ENCODE measurements at regions not wholly inside any gene's neighbourhood (a gene's known extent, or its start where the extent isn't known, plus 50 kb on each side); places are given as distances from the start of the nearest gene placed in this dataset.

DNA sequence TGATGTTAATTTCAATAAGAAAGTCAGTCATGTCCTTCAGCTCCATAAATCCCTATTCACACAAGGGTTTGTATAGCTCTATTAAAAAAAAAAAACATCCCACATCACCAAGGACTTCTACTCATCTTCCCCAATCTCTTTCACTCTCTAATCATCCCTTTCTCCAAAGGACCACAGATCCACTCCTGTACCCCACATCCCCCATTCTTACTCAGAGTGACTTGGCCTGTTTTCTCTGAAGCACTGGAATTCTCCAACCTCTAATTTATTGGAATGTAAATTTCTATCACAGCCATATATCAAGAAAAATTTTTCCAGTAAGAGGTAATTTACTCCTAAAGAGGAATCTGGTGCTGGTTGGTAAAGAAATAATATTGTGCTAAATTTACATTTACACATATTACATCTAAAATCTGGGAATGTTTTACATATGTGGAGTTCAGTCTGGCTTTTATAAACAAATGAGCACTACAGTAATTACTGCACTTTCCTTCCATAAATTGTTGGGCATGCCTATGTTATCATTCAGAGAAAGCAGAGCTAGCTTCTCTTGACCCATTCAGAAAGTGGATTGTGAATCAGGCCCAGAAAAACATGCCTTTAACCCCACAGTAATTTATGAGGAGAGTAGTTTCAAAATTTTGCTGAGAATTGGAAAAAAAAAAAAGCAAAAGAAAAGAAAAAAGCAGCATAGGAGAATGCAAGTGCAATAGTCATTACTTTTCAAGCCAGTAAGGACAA lies 399.5 kb upstream of the TNC start:
- Histone ChIP-seq H3K4me2 (ENCODE audit: low read depth, low read length, poor library complexity, severe bottlenecking) (no peak overlapping the region), H3K79me2 (ENCODE audit: insufficient read depth, low read length) (no peaks in the 10 kb centered on the region), H3K36me3 (ENCODE audit: low read length) (no peaks in the 10 kb centered on the region), H3K4me3 (ENCODE audit: insufficient read depth, low read length, poor library complexity, severe bottlenecking) (no peak overlapping the region), H3F3A (ENCODE audit: insufficient read depth) (no peaks in the 10 kb centered on the region), H3K27me3 (ENCODE audit: low read length) (no peaks in the 10 kb centered on the region), H3K9me3 (ENCODE audit: insufficient read depth, low read length) (no peaks in the 10 kb centered on the region), H2AFZ (ENCODE audit: low read depth, low read length, severe bottlenecking) (no peak overlapping the region), H3K9me2 (replicated peaks; ENCODE audit: insufficient read depth, low read length) (no peaks in the 10 kb centered on the region), H3K9ac (ENCODE audit: low read length) (no peak overlapping the region), H4K20me1 (ENCODE audit: low read depth, low read length) (no peaks in the 10 kb centered on the region), H3K27ac (ENCODE audit: low read depth, low read length) (no peak overlapping the region)
- TF ChIP-seq EZH2phosphoT487 (conservative IDR thresholded peaks at IDR 0.05; ENCODE audit: low read length): no peak
- TF ChIP-seq, protein P1, sequence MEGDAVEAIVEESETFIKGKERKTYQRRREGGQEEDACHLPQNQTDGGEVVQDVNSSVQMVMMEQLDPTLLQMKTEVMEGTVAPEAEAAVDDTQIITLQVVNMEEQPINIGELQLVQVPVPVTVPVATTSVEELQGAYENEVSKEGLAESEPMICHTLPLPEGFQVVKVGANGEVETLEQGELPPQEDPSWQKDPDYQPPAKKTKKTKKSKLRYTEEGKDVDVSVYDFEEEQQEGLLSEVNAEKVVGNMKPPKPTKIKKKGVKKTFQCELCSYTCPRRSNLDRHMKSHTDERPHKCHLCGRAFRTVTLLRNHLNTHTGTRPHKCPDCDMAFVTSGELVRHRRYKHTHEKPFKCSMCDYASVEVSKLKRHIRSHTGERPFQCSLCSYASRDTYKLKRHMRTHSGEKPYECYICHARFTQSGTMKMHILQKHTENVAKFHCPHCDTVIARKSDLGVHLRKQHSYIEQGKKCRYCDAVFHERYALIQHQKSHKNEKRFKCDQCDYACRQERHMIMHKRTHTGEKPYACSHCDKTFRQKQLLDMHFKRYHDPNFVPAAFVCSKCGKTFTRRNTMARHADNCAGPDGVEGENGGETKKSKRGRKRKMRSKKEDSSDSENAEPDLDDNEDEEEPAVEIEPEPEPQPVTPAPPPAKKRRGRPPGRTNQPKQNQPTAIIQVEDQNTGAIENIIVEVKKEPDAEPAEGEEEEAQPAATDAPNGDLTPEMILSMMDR (IDR thresholded peaks at IDR 0.05; ENCODE audit: insufficient read depth, low read length, poor library complexity, severe bottlenecking): no peak

DNA sequence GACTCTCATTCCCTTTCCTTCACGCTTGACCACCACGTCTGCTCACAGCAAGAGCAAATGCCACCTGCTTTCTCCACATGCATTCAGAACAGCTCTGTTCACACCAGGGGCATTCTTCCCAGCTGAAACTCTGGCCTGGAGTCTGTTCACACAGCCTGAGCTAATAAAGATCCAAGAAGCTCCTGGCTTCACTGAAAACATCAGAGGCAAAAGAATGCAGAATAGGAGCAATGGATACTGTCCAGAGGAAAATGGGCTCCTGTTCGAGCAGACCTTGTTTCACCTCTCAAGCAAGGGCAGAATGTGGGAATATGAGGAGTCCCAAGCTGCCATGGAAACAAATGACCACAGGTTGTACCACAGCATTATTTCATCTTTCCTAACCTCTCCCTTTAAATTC lies 402.7 kb upstream of the TNC start:
- Histone ChIP-seq H3K9me3 (ENCODE audit: insufficient read depth, low read length) (no peaks in the 10 kb centered on the region), H3K9me2 (replicated peaks; ENCODE audit: insufficient read depth, low read length) (no peaks in the 10 kb centered on the region), H3F3A (ENCODE audit: insufficient read depth) (no peaks in the 10 kb centered on the region), H3K9ac (ENCODE audit: low read length) (no peak overlapping the region), H2AFZ (ENCODE audit: low read depth, low read length, severe bottlenecking) (no peak overlapping the region), H3K27ac (ENCODE audit: low read depth, low read length) (no peak overlapping the region), H3K4me2 (ENCODE audit: low read depth, low read length, poor library complexity, severe bottlenecking) (no peak overlapping the region), H3K27me3 (ENCODE audit: low read length) (no peaks in the 10 kb centered on the region), H3K36me3 (ENCODE audit: low read length) (no peaks in the 10 kb centered on the region), H4K20me1 (ENCODE audit: low read depth, low read length) (no peaks in the 10 kb centered on the region), H3K4me3 (ENCODE audit: insufficient read depth, low read length, poor library complexity, severe bottlenecking) (no peak overlapping the region), H3K79me2 (ENCODE audit: insufficient read depth, low read length) (no peaks in the 10 kb centered on the region)
- no peak for TF ChIP-seq EZH2phosphoT487 (conservative IDR thresholded peaks at IDR 0.05; ENCODE audit: low read length)
- TF ChIP-seq, protein P1 (IDR thresholded peaks at IDR 0.05; ENCODE audit: insufficient read depth, low read length, poor library complexity, severe bottlenecking): no peak

DNA sequence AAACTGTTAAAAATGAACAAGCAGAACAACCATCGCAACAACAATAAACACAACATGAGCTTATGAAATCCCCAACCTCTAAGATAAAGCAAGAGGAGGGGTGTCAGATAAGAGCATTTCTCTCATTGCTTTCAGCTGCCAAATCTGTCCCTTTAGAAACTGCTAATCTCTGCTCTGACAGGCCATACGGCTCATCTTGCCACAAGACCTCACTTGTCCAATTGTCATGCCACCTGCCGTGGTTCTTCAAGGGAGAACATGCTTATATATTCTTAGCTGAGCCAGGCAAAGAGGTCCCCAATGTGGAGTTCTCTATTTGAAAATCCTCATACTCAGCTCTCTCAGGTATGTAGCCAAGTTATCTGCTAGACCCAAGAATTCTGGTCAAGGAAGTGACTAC lies 405.0 kb upstream of the TNC start:
- H3K4me2 ChIP-seq (ENCODE audit: low read depth, low read length, poor library complexity, severe bottlenecking): no peak overlapping the region
- no peaks in the 10 kb centered on the region for H4K20me1 ChIP-seq (ENCODE audit: low read depth, low read length)
- no peak overlapping the region for H3K27ac ChIP-seq (ENCODE audit: low read depth, low read length)
- H3K4me3 ChIP-seq (ENCODE audit: insufficient read depth, low read length, poor library complexity, severe bottlenecking): no peak overlapping the region
- no peaks in the 10 kb centered on the region for H3K36me3 ChIP-seq (ENCODE audit: low read length)
- no peaks in the 10 kb centered on the region for H3K79me2 ChIP-seq (ENCODE audit: insufficient read depth, low read length)
- no peak overlapping the region for H3K9ac ChIP-seq (ENCODE audit: low read length)
- H2AFZ ChIP-seq (ENCODE audit: low read depth, low read length, severe bottlenecking): no peak overlapping the region
- H3F3A ChIP-seq (ENCODE audit: insufficient read depth): no peaks in the 10 kb centered on the region
- no peak for TF ChIP-seq EZH2phosphoT487 (conservative IDR thresholded peaks at IDR 0.05; ENCODE audit: low read length)
- TF ChIP-seq, protein P1 (IDR thresholded peaks at IDR 0.05; ENCODE audit: insufficient read depth, low read length, poor library complexity, severe bottlenecking): no peak
- H3K27me3 ChIP-seq (ENCODE audit: low read length): no peaks in the 10 kb centered on the region
- H3K9me3 ChIP-seq (ENCODE audit: insufficient read depth, low read length): no peaks in the 10 kb centered on the region
- H3K9me2 ChIP-seq (replicated peaks; ENCODE audit: insufficient read depth, low read length): no peaks in the 10 kb centered on the region
